ENCODE measurements at regions not wholly inside any gene's neighbourhood (a gene's known extent, or its start where the extent isn't known, plus 50 kb on each side); places are given as distances from the start of the nearest gene placed in this dataset.

DNA sequence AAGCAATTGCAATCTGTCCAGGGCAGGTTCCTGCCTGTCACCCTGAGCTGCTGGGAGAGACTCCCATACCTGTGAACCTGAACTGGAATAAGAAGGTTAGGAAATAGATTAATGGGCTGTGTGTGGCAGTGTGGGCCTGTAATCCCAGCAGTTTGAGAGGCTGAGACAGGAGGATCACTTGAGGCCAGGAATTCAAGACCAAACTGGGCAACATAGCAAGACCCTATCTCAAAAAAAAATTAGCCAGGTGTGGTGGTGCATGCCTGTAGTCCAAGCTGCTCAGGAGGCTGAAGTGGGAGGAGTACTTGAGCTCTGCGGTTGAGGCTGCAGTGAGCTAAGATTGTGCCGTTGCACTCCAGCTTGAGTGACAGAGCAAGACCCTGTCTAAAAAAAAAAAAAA, 127.7 kb upstream of the DSEL start:
- TF ChIP-seq CTCF (IDR thresholded peaks at IDR 0.05; ENCODE audit: low read depth, low read length, missing control alignments) = no peak
- no peak overlapping the region for H3K4me3 ChIP-seq (ENCODE audit: low read depth, low read length)
- no peak for DNase-seq (ENCODE audit: low read depth)

GRCh38 chr18:67639872-67640271, 123.4 kb upstream of the DSEL start:
- no peak overlapping the region for H3K4me3 ChIP-seq (ENCODE audit: low read depth, low read length)
- no peak for TF ChIP-seq CTCF (IDR thresholded peaks at IDR 0.05; ENCODE audit: low read depth, low read length, missing control alignments)
- DNase-seq (ENCODE audit: low read depth) = no peak

- no peak for TF ChIP-seq CTCF (IDR thresholded peaks at IDR 0.05; ENCODE audit: low read depth, low read length, missing control alignments)
- no peak for DNase-seq (ENCODE audit: low read depth)
- no peak overlapping the region for H3K4me3 ChIP-seq (ENCODE audit: low read depth, low read length)
These were observed 120.3 kb upstream of the DSEL start for GRCh38 chr18:67636597-67637385.

DNA sequence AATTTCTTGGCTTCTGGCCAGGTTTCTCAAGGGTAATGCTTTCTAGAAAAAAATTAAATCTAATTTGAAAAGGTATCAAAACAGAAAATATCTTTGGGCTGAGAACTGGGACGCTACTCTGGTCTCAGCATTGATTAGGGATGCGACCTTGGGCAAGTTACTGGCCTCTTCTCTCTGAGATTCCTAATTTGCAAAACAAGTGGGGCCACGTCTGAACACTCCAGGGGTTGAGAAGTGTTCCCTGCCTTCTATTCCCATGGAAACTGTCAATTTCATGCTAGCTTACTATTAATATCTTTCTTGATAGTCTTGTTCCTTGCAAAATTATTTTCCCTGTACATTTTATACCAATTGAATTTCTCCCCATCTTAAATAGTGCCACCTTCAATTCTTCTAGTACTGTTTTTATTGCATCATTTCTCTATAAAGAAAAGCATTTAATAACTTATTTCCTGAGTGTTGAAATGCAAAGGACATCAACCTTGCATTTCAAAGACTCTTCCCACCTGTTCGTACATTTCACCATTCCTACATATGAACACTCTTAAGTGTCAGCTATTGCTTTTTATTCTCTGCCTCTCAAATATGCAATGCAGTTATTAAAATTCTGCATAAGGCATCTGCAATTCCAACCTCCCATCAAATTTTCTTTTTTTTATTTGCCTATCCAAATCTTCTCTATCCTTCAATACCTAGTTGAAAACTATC, 118.3 kb upstream of the DSEL start:
- DNase-seq (ENCODE audit: low read depth) = no peak
- TF ChIP-seq CTCF (IDR thresholded peaks at IDR 0.05; ENCODE audit: low read depth, low read length, missing control alignments) = no peak
- no peak overlapping the region for H3K4me3 ChIP-seq (ENCODE audit: low read depth, low read length)

- no peak for TF ChIP-seq CTCF (IDR thresholded peaks at IDR 0.05; ENCODE audit: low read depth, low read length, missing control alignments)
- no peak for DNase-seq (ENCODE audit: low read depth)
- no peak overlapping the region for H3K4me3 ChIP-seq (ENCODE audit: low read depth, low read length)
These were observed 117.4 kb upstream of the DSEL start for GRCh38 chr18:67633939-67634338.

- H3K4me3 ChIP-seq (ENCODE audit: low read depth, low read length) = no peak overlapping the region
- TF ChIP-seq CTCF (IDR thresholded peaks at IDR 0.05; ENCODE audit: low read depth, low read length, missing control alignments) = no peak
These were observed 105.4 kb upstream of the DSEL start for GRCh38 chr18:67621906-67622305.

More at GRCh38 chr18:67621906-67622305, 105.4 kb upstream of the DSEL start:
- no peak for DNase-seq (ENCODE audit: low read depth)
